ENCODE measurements at regions not wholly inside any gene's neighbourhood (a gene's known extent, or its start where the extent isn't known, plus 50 kb on each side); places are given as distances from the start of the nearest gene placed in this dataset.
"Not testable (repeated sequence)": the region's sequence is repeated elsewhere in the genome, so short reads cannot be mapped to it uniquely, and the experiment has no call there.

DNA sequence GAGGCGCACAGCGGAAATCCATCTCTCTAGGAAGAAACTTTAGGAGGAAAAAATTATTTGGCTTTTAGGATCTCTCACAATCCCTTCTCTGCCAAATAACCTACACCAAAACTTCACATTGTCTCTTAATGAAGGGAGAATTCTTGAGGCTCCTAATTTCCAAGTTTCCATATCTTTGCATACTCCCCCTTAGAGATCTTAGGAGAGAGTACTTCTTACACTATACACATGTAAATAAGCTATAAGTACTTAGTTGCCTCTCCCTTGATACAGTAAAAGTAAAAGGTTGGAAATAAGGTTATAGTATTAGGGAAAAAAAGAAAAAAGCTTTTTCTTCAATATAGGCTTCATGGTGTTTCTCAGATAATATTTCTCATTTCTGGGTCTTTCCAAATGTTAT lies 596.7 kb downstream of the SATB2 start:
- no peak overlapping the region for H3K14ac ChIP-seq (ENCODE audit: low read length)
- H3K27ac ChIP-seq (replicated peaks; ENCODE audit: low read length) = no peak overlapping the region
- H4K91ac ChIP-seq (ENCODE audit: low read depth, low read length, poor library complexity) = no peak overlapping the region
- no peaks in the 10 kb centered on the region for H3K27me3 ChIP-seq (ENCODE audit: control insufficient read depth in 3 of 3, insufficient read depth in 3 of 3, low read depth in 1 of 3, low read length in 3 of 3)
- H3K4ac ChIP-seq (ENCODE audit: low read length) = no peak overlapping the region
- H3K23ac ChIP-seq (ENCODE audit: low read depth, low read length, poor library complexity) = no peak overlapping the region
- H3K79me1 ChIP-seq (ENCODE audit: low read depth, low read length) = no peaks in the 10 kb centered on the region
- DNase-seq (ENCODE audit: low spot score) = no peak
- H2AK5ac ChIP-seq (ENCODE audit: low read depth, low read length) = no peak overlapping the region
- no peak overlapping the region for H2BK15ac ChIP-seq (ENCODE audit: low read length)
- no peak overlapping the region for H2BK5ac ChIP-seq (ENCODE audit: low read length)
- no peak overlapping the region for H2AFZ ChIP-seq (ENCODE audit: low read length)
- H3K18ac ChIP-seq (ENCODE audit: low read length) = no peak overlapping the region
- no peaks in the 10 kb centered on the region for H3K4me1 ChIP-seq (ENCODE audit: control insufficient read depth in 2 of 2, insufficient read depth in 1 of 2, low read depth in 1 of 2, low read length in 2 of 2)
- H3K9ac ChIP-seq (ENCODE audit: low read depth, low read length, poor library complexity) = no peak overlapping the region
- no peak overlapping the region for H2BK12ac ChIP-seq (ENCODE audit: low read length)
- H3K9me3 ChIP-seq (replicated peaks in 1 of 2; ENCODE audit: control insufficient read depth in 2 of 2, insufficient read depth in 1 of 2, low read depth in 1 of 2, low read length in 2 of 2) = no peaks in the 10 kb centered on the region
- H3K4me2 ChIP-seq (ENCODE audit: insufficient read depth, low read length, poor library complexity, severe bottlenecking) = no peak overlapping the region
- H2BK120ac ChIP-seq (ENCODE audit: low read depth, low read length) = no peak overlapping the region
- H3K4me3 ChIP-seq (ENCODE audit: low read length in 2 of 2) = no peak overlapping the region
- no peak overlapping the region for H4K8ac ChIP-seq (ENCODE audit: low read depth, low read length)
- no CpG with 5 or more reads among the region's 2 CpGs for WGBS, 2 donors (ENCODE audit: extremely low coverage in 2 of 2, insufficient read length in 2 of 2, insufficient replicate concordance in 1 of 2)
- H3K36me3 ChIP-seq (replicated peaks in 1 of 2; ENCODE audit: control insufficient read depth in 2 of 2, insufficient read depth in 2 of 2, low read length in 2 of 2) = no peaks in the 10 kb centered on the region

DNA sequence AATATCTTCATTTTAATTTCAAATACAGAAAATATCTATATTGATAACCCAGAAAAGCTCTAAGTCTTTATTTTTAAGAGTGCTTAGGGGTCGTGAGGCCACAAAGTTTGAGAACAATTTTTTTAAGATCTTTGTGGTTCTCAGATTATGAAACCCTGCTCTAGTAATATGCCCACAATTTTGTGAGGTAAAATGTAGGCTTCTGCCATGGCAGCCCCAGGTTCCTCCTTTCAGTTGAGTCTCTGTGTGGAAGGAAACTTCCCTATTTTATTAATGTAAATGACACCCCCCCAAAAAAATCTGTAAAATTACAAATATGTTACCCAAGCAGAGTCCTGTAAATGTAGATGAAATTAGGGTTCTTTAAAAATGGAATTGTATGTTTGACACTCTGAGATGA lies 600.5 kb downstream of the SATB2 start:
- Histone ChIP-seq H3K27me3 (ENCODE audit: control insufficient read depth in 3 of 3, insufficient read depth in 3 of 3, low read depth in 1 of 3, low read length in 3 of 3) (no peaks in the 10 kb centered on the region), H3K4ac (ENCODE audit: low read length) (no peak overlapping the region), H4K8ac (ENCODE audit: low read depth, low read length) (no peak overlapping the region), H3K4me3 (ENCODE audit: low read length in 2 of 2) (no peak overlapping the region), H4K91ac (ENCODE audit: low read depth, low read length, poor library complexity) (no peak overlapping the region), H3K27ac (replicated peaks; ENCODE audit: low read length) (no peak overlapping the region), H3K4me1 (ENCODE audit: control insufficient read depth in 2 of 2, insufficient read depth in 1 of 2, low read depth in 1 of 2, low read length in 2 of 2) (no peaks in the 10 kb centered on the region), H2BK5ac (ENCODE audit: low read length) (no peak overlapping the region), H3K23ac (ENCODE audit: low read depth, low read length, poor library complexity) (no peak overlapping the region), H3K9ac (ENCODE audit: low read depth, low read length, poor library complexity) (no peak overlapping the region), H3K79me1 (ENCODE audit: low read depth, low read length) (no peaks in the 10 kb centered on the region), H3K14ac (ENCODE audit: low read length) (no peak overlapping the region), H2AFZ (ENCODE audit: low read length) (no peak overlapping the region), H2BK15ac (ENCODE audit: low read length) (no peak overlapping the region), H2BK120ac (ENCODE audit: low read depth, low read length) (no peak overlapping the region), H2AK5ac (ENCODE audit: low read depth, low read length) (no peak overlapping the region), H3K18ac (ENCODE audit: low read length) (no peak overlapping the region), H3K9me3 (replicated peaks in 1 of 2; ENCODE audit: control insufficient read depth in 2 of 2, insufficient read depth in 1 of 2, low read depth in 1 of 2, low read length in 2 of 2) (no peaks in the 10 kb centered on the region), H2BK12ac (ENCODE audit: low read length) (no peak overlapping the region), H3K36me3 (replicated peaks in 1 of 2; ENCODE audit: control insufficient read depth in 2 of 2, insufficient read depth in 2 of 2, low read length in 2 of 2) (no peaks in the 10 kb centered on the region), H3K4me2 (ENCODE audit: insufficient read depth, low read length, poor library complexity, severe bottlenecking) (no peak overlapping the region)
- no peak for DNase-seq (ENCODE audit: low spot score)
- no CpG with 5 or more reads among the region's 1 CpG for WGBS, 2 donors (ENCODE audit: extremely low coverage in 2 of 2, insufficient read length in 2 of 2, insufficient replicate concordance in 1 of 2)

DNA sequence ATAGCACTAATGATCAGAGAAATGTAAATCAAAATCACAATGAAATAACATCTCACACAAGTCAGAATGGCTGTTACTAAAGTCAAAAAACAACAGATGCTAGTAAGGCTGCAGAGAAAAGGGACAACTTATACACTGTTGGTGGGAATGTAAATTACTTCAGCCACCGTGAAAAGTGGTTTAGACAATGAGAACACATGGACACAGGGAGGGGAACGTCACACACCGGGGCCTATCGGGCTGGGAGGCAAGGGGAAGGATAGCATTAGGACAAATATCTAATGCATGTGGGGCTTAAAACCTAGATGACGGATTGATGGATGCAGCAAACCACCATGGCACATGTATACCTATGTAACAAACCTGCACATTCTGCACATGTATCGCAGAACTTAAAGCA lies 602.0 kb downstream of the SATB2 start:
- H2AK5ac ChIP-seq (ENCODE audit: low read depth, low read length); H2BK120ac ChIP-seq (ENCODE audit: low read depth, low read length); H4K8ac ChIP-seq (ENCODE audit: low read depth, low read length); H3K4me2 ChIP-seq (ENCODE audit: insufficient read depth, low read length, poor library complexity, severe bottlenecking); H3K4me3 ChIP-seq (ENCODE audit: low read length in 2 of 2); H3K27ac ChIP-seq (replicated peaks; ENCODE audit: low read length); H3K14ac ChIP-seq (ENCODE audit: low read length); H2AFZ ChIP-seq (ENCODE audit: low read length); H2BK12ac ChIP-seq (ENCODE audit: low read length); H3K18ac ChIP-seq (ENCODE audit: low read length); H3K4ac ChIP-seq (ENCODE audit: low read length); H3K23ac ChIP-seq (ENCODE audit: low read depth, low read length, poor library complexity); H2BK5ac ChIP-seq (ENCODE audit: low read length); H3K36me3 ChIP-seq (replicated peaks in 1 of 2; ENCODE audit: control insufficient read depth in 2 of 2, insufficient read depth in 2 of 2, low read length in 2 of 2); H3K9me3 ChIP-seq (replicated peaks in 1 of 2; ENCODE audit: control insufficient read depth in 2 of 2, insufficient read depth in 1 of 2, low read depth in 1 of 2, low read length in 2 of 2); H3K4me1 ChIP-seq (ENCODE audit: control insufficient read depth in 2 of 2, insufficient read depth in 1 of 2, low read depth in 1 of 2, low read length in 2 of 2); H2BK15ac ChIP-seq (ENCODE audit: low read length); H3K9ac ChIP-seq (ENCODE audit: low read depth, low read length, poor library complexity); H3K79me1 ChIP-seq (ENCODE audit: low read depth, low read length); H4K91ac ChIP-seq (ENCODE audit: low read depth, low read length, poor library complexity); DNase-seq (ENCODE audit: low spot score); H3K27me3 ChIP-seq (ENCODE audit: control insufficient read depth in 3 of 3, insufficient read depth in 3 of 3, low read depth in 1 of 3, low read length in 3 of 3): not testable (repeated sequence)
- no CpG with 5 or more reads among the region's 6 CpGs for WGBS, 2 donors (ENCODE audit: extremely low coverage in 2 of 2, insufficient read length in 2 of 2, insufficient replicate concordance in 1 of 2)

DNA sequence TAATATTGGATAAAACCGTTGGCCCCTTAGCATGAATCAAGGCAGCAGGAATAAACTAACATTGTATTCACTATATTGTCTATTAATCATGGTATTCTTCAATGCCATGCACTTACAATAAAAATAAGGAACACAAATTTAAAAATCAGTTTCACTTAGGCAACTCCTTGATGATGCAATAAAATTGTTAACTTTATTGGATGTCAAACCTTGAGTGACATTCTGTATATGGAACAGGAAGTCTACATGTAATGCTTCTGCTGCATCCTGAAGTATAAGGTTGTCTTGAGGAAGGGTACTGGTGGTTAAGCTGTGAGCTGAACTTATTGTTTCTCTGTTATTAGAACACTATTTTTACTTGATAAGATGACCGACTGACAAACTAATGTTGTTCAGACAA lies 605.5 kb downstream of the SATB2 start:
- H3K4me3 ChIP-seq (ENCODE audit: low read length in 2 of 2) = no peak overlapping the region
- H2BK15ac ChIP-seq (ENCODE audit: low read length) = no peak overlapping the region
- no peak overlapping the region for H2BK12ac ChIP-seq (ENCODE audit: low read length)
- no peak for DNase-seq (ENCODE audit: low spot score)
- H2AK5ac ChIP-seq (ENCODE audit: low read depth, low read length) = no peak overlapping the region
- no peak overlapping the region for H3K23ac ChIP-seq (ENCODE audit: low read depth, low read length, poor library complexity)
- no peak overlapping the region for H3K4me2 ChIP-seq (ENCODE audit: insufficient read depth, low read length, poor library complexity, severe bottlenecking)
- no peaks in the 10 kb centered on the region for H3K4me1 ChIP-seq (ENCODE audit: control insufficient read depth in 2 of 2, insufficient read depth in 1 of 2, low read depth in 1 of 2, low read length in 2 of 2)
- no peaks in the 10 kb centered on the region for H3K27me3 ChIP-seq (ENCODE audit: control insufficient read depth in 3 of 3, insufficient read depth in 3 of 3, low read depth in 1 of 3, low read length in 3 of 3)
- no peak overlapping the region for H3K4ac ChIP-seq (ENCODE audit: low read length)
- H2BK5ac ChIP-seq (ENCODE audit: low read length) = no peak overlapping the region
- no peak overlapping the region for H2AFZ ChIP-seq (ENCODE audit: low read length)
- H3K18ac ChIP-seq (ENCODE audit: low read length) = no peak overlapping the region
- no peak overlapping the region for H3K9ac ChIP-seq (ENCODE audit: low read depth, low read length, poor library complexity)
- no peaks in the 10 kb centered on the region for H3K79me1 ChIP-seq (ENCODE audit: low read depth, low read length)
- no peak overlapping the region for H3K14ac ChIP-seq (ENCODE audit: low read length)
- H2BK120ac ChIP-seq (ENCODE audit: low read depth, low read length) = no peak overlapping the region
- no peak overlapping the region for H3K27ac ChIP-seq (replicated peaks; ENCODE audit: low read length)
- no peaks in the 10 kb centered on the region for H3K36me3 ChIP-seq (replicated peaks in 1 of 2; ENCODE audit: control insufficient read depth in 2 of 2, insufficient read depth in 2 of 2, low read length in 2 of 2)
- no CpG with 5 or more reads among the region's 2 CpGs for WGBS, 2 donors (ENCODE audit: extremely low coverage in 2 of 2, insufficient read length in 2 of 2, insufficient replicate concordance in 1 of 2)
- no peak overlapping the region for H4K91ac ChIP-seq (ENCODE audit: low read depth, low read length, poor library complexity)
- H4K8ac ChIP-seq (ENCODE audit: low read depth, low read length) = no peak overlapping the region
- no peaks in the 10 kb centered on the region for H3K9me3 ChIP-seq (replicated peaks in 1 of 2; ENCODE audit: control insufficient read depth in 2 of 2, insufficient read depth in 1 of 2, low read depth in 1 of 2, low read length in 2 of 2)
